HG02885 (cell line): ENCODE measurements at regions not wholly inside any gene's neighbourhood (a gene's known extent, or its start where the extent isn't known, plus 50 kb on each side); places are given as distances from the start of the nearest gene placed in this dataset.
A peak's percentile ranks its signal among the peaks of the same experiment; 100 is the strongest.
"Not testable (repeated sequence)": the region's sequence is repeated elsewhere in the genome, so short reads cannot be mapped to it uniquely, and the experiment has no call there.

Source experiments
- ATAC-seq: cut with Tn5 transposase; IDR thresholded peaks from one replicate; pipeline ENCODE4 v1.9.1; 2021; ENCODE audit warnings: mild to moderate bottlenecking; ENCODE audit not compliant: unreplicated experiment, poor library complexity

DNA sequence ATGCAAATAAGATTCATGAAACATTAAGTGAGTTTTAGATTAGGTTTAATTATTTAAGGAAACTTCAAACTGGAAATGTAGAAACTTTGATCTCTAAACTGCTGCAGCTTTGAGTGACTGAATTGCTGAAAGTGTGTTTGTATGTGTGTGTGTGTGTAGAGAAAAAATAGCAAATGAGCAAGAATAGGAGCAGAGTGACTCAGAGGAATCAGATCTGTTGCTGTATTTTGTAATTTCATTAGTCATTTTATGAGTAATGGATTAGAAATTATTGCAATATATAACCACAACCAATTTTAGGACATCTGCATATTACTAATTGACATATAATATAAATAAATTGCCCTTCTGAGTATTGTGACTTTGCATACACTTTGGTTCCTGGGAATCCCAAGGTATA lies 52.8 kb upstream of the SLC9A9 start:
- no peak for ATAC-seq

DNA sequence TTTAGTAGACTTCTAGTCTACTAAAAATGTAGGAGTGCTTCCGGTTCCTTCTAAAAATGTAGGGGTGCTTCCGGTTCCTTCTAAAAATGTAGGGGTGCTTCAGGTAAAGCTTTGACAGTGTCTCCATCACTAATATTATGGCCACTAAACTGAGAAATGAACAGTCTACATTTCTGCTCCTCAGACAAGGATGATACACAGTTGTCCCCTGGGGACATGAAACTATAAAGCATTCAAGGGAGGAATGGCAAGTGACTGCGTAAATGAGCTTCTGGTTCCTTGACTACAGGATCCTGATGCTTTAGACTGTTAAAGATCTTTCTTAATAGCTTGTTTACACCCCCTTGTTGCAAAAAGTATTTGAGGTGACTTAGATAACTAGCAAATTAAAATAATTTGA lies 53.9 kb upstream of the SLC9A9 start:
- ATAC-seq, result no peak

DNA sequence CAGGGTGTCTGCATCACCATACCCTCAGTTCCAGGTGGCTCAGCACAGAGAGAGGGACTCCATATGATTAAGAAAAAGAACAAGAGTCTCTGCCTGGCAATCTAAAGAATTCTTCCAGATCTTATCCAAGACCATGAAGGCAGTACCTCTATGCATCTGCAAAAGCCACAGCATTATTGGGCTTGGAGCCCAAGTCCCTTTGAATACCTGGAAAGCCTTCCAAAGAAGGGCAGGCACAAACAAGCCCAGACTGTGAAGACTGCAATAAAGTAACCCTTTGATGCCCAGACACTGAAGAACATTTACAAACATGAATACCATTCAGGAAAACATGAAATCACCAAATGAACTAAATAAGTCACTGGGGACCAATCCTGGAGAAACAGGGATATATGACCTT lies 60.9 kb upstream of the DIPK2A start:
- no peak for ATAC-seq

DNA sequence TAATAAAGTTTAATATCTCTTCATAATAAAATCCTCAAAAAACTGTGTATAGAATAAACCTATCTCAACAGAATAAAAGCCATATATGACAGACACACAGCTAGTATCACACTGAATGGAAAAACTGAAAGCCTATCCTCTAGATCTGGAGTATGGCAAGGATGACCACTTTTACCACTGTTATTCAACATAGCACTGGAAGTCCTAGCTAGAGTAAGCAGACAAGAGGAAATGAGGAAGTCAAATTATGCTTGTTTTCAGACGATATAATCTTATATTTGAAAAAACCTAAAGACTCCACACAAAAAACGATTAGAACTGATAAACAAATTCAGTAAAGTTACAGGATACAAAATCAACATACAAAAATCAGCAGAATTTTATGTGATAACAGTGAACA lies 57.4 kb upstream of the DIPK2A start:
- no peak for ATAC-seq

DNA sequence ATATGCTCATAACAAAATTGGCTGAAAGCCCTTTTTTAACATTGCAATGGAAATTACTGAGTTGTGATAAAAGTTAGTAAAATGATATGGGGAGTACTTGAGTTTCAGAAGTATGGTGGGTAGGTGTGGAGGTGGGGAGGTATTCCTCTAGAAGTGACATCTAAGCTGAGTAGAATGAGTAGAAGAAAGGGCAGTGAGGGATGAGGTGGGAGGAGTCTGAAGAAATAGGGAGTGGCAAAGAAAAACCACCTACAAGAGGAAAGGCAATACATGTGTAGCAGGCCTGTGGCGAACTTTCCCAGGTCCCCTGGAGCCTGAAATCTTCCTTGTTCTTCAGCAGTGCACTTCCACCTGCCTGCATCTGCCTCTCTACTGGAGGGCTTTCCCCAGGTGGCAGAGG lies 52.8 kb upstream of the DIPK2A start:
- ATAC-seq, result peak; percentile 42

DNA sequence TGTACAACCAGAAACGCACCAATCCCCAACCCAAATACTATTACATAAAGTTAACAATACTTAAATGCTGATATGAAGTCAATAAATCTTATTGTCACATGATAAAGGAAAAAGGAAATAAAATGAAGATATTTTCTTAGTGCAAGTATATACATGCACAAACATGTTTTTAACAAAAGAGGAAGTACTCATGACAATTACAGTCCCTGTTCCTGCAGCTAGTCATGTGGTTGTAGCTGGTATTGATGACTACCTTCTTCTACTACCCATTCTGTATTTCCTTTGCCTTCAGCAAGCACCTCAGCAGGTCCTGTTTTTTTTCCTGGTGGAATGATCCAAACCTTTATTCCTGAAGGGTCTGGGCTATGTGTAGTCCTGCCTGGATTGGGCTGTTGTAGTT lies 50.4 kb upstream of the DIPK2A start:
- not testable (repeated sequence) for ATAC-seq
